NCI-H1930 (cell line): ENCODE measurements at regions not wholly inside any gene's neighbourhood (a gene's known extent, or its start where the extent isn't known, plus 50 kb on each side); places are given as distances from the start of the nearest gene placed in this dataset.

ENCODE experiments used
- DNase-seq, 2 experiments: peaks; one replicate each; lab custom pipeline; 2025; lab: John Stamatoyannopoulos, UW

DNA sequence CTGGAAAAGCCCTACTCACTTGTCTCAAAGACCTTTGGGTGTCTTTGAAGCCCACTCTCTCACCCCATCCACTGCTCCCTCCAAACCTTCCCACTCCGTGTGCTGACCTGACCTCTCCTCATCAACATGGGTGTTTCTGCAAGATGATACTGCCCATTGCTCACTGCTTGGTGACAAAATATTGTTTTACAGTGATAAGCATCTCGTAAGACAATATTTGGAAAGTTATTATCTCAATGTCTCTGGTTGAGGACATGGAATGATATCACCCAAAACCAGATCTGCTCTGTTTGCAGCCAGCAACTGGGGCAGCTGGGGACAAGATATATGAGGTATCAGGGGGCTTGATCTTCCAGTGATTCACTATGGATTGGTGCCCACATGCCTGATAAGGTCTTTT is 195.8 kb downstream of the SALL1 start:
- no peak for DNase-seq

DNA sequence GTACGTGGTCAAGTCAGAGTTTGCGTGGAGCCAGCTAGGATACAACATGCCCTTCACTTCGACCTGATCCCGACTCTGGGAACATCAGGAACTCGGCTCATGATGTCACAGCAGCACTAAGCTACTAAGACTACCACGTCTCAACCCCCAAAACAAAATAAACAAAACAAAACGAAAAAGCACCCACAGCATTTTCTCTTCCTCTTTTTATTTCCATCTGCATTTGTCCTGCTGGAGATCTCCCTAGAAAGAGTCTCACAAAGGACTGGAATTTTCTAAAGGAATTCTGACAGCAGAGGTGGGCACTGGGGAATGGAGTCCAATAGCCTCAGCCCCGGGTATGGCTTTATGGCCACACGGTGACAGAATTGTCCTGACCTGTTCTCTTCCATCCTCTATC is 196.6 kb downstream of the SALL1 start:
- no peak for DNase-seq

DNA sequence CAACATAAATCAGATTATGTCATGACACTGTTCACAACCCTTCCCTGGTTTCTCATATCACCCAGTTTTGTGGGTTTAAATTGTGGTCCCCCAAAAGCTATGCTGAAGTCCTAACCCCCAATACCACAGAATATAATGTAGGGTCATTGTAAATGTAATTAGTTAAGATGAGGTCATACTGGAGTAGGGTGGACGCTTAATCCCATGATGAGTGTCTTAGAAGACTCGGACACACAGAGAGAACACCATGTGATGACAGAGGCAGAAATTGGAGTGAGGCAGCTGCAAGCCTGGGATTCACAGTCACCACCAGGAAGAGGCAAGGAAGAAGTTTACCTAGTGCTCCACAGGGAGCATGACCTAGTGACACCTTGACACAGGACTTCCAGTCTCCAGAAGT is 197.8 kb downstream of the SALL1 start:
- DNase-seq = no peak

DNA sequence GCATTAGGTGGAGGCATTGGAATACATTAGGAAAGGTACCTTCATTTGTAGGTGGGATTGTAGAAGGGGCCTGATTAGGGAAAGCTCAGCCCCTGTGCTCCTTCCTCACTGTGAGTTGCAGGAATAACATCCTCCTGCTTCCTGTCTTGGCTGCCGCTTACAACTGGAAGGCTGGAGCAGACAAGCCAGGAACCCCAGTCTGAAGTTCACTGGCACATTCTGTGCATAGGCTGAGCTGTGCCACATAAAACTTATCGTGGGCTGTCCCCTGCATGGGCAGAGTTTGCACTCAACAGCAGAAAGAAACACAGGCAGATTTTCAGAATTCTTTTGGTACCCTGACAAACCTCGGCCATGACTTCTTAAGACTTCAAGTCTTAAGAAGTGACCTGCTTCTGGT is 200.1 kb downstream of the SALL1 start:
- DNase-seq = no peak

DNA sequence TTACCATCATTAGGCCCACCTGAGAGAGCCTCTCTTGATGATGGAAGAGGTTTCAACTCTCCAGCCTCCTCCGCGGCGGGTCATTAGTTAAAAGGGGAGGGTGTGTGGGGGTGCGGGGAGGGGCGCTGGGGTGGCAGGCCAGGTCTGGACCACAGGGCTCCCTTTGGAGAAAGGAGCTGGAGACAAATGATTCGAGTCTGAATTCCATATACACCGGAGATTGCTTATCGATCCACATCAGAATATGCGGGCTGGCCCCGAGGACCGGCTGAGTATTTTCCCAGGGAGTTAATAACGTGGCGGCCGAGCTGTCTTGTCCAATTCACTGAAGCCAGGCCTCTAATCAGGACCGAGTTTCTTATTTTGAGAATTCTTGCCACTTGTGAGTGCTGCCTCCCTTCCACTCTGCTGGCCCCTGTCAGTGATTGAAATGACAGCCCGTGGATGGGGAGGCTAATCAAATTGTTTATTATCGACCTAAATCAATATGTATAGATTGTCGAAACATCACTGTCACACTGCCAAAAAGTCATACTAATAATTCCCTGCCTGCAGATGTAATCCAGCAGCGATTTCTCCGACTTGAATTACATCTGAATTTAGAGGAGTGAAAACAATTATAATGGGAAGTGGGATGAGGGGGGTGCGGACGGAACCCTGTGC is 202.7 kb downstream of the SALL1 start:
- no peak for DNase-seq

DNA sequence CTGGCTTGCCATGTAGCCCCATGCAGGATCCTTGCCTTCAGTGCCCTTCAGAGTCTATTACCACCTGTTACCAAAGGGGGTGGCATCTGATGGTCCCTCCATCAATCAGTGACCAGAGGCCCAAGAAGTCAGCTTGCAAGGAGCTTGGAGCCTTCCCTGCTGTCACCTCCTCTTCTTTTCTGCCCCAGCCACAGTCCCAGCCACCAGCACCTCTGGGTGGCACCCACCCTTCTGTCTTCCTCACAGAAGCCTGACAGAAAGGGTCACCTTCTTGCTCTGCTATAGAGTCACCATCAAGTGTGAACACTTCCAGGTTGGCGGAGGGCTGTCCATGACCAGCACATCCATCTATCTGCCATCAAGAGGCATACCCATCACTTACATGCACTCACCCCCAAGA is 203.2 kb downstream of the SALL1 start:
- DNase-seq = no peak

DNA sequence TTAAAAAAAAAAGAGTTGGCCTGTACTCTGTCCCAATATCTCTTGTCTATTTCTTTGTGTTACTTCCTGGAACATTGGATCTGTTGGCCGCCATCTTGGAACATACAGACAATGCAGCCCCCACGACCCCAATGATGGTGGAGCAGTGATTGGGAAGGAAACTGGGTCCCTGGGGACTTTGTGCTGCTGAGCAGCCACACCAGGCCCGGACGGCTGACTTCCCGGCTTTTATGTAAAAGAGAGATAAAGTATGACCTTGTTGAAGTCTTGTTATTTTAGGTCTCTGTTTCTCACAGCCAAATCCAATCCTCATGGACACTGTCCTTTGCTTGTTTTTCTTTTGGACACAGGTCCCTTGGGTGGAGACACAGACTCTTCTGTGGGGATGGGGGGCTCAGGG is 204.5 kb downstream of the SALL1 start:
- no peak for DNase-seq

DNA sequence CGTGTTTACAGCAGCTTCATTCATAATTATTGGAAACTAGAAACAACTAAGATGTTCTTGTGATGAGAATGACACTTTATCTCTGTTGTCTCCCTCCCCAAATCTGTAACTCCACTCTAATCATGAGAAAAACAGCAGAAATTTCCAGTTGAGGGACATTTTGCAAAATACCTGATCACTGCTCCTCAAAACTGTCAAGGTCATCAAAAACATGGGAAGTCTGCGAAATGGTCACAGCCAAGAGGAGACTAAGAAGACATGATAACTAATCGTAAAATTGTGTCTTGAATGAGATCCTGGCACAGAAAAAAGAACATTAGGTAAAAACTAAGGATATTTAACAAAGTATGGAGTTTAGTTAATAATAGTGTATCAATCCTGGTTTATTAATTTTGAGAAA is 204.2 kb downstream of the CYLD start:
- DNase-seq = no peak

DNA sequence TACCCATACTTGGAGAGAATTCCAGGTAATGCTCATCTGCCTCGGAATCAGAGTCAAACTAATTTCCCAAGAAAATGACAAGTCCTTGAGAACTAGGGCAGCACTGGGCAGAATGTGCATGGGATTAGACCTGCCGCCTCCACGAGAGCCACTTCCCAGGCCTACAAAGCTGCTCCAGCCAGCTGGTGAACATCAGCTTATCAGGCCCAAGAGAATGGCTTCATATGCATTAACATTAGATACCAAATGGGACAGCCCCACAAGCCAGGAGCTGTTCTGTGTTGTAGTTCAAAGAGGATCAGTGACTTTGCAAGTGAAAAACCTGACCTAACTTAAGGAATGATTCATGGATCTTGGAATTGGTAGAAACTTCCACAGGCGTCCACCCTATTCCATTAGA is 203.3 kb downstream of the CYLD start:
- DNase-seq = no peak

DNA sequence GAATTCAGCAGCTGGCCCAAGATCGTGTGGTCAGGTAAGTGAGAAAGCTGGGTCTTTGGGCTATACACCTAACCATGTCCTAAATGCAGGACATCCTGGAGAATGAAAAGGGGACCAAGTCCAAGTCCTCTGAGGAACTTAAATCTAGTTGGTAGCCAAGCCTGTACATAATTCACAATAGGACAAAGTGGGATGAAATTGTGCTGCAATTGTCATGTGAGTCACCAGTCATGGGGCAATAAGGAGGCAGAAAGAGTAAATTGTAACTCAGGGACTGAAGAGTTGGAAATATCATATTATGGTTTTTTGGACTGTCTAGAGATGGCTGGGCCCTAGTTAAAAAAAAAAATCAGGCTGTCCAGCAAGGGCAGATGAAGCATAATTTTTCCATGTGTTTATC is 202.6 kb downstream of the CYLD start:
- no peak for DNase-seq

DNA sequence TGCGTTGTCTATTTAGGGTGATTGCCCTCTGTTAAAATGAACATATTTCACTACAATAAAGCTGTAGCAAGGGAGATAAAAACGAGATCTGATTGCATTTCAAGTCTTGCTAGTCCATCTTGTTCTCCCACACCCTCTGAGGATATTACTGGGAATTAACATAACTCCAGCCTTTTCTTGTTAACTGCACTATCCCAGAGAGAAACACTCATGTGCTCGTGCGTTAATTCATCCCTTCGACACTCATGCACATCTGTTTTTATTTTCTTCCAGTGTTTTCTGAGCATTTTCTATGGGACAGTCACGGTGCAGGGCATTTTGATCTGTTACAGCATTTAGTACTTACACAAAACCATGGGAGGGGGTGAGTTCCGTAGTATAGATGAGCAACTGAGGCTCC is 202.1 kb downstream of the CYLD start:
- no peak for DNase-seq

DNA sequence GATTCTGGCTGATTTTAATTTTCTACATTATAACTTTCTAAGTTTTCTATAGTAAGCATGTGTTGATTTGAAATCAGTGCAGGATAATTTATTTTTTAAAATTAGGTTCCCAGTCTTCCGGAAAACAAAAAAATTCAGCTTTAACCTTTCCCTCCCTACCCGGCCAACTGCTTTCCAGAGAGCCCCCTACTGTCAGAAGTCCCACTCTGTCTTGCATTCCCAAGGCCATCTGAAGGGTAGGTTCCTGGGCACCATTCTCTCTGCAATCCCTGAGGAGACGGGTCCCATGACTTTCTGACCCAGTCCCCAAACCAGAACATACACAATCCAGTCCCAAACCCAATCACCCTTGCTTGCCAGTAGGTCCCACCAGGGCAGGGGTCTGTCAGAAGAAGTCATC is 200.3 kb downstream of the CYLD start:
- DNase-seq = no peak

DNA sequence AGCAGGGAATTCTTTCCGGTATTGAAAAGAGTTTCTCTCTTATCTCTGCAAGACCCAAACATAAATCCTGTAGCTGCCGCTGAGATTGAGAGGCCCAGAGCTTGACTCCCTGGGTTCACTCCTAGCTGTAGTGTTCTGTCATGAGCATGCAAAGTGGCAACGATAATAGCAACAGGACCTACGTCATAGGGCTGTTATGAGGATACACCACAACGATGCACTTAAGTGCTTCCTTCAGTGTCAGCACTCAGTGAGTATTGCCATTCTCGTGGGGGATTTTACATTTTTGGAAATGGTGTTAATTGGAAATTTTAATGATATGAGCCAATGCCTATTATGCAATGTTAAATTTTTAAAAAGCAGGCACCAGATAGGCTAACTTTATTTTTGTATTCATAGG is 199.8 kb downstream of the CYLD start:
- no peak for DNase-seq

DNA sequence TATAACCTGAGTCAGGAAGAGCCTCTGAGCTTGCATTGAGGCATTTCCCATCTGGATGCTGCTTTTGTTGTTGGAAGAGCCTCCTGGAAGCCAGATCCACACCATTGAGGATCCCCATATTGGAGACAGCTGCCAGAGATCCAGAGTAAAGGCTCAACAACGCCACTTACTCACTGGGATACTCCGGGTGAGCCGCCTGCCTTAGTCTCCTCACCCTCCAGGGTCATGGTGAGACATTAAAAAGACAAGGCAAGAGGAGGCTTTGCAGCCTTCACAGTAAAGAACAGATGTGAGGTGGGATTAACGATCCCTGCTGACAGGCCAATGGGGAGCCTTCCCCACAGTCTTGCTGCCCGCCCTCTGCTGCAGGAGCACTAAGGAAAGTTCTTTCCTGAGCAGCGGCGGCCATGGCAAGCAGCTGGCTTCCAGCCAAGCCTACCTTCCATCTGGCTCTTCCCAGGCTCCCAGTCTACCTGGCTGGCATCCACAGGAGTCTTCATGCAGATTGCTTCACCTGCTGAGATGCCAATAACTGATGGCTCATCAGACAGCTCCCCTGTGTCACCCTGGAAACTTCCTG is 198.5 kb downstream of the CYLD start:
- DNase-seq = no peak

DNA sequence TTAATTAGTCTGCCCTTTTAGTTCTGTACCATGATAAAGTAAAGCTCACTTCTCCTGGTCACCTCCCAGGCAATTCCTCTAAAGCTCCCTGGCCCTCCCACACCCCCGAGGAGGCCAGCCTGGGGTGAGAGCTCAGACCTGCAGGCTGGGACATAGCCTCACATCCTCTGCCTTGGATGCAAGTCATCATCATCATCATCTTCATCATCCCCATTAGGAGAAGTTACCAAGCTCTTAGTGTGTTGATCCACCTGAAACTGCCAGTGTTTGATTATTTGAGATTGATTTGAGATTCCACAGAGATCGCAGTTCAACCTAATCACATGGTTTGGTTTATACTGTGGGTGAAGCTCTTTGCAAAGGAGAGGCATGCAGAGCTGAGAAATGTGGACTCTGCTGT is 197.5 kb downstream of the CYLD start:
- no peak for DNase-seq

DNA sequence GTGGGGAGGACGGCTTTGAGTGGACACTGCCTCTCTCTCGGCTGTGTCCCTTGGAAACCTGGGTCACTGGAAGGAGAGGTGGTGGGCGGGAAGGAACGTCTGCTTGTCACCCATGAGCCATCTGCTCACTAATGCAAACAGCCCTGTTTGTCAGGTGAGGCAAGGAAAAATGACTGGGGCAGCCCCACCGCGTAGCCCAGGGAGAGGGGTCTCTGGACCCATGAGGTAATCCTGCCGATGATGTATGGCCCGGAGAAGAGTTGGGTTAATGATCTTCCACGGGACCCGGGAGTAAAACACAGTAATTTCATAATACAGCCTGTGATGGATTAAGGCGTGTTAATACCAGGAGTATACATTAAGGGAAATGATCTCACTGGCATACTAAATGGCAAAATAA is 197.0 kb downstream of the CYLD start:
- no peak for DNase-seq

DNA sequence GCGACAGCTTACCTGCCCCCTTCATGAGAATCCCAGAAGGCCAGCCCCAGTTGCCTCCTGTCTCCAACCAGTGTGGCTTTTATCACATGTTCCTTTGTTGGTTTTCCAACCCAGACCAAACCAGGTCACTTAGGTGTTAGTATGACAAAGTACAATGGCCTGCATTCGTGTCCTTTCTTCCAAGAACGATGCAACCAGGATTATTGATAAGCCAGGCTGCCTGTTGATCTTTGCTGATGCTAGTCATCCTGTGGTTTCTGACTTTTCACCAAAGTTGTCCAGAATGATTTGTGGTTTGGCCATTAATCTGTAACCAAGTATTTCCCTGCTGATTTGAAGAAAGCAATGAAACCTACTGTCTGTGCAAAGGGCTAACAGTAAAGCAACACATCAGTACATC is 191.4 kb downstream of the CYLD start:
- no peak for DNase-seq

DNA sequence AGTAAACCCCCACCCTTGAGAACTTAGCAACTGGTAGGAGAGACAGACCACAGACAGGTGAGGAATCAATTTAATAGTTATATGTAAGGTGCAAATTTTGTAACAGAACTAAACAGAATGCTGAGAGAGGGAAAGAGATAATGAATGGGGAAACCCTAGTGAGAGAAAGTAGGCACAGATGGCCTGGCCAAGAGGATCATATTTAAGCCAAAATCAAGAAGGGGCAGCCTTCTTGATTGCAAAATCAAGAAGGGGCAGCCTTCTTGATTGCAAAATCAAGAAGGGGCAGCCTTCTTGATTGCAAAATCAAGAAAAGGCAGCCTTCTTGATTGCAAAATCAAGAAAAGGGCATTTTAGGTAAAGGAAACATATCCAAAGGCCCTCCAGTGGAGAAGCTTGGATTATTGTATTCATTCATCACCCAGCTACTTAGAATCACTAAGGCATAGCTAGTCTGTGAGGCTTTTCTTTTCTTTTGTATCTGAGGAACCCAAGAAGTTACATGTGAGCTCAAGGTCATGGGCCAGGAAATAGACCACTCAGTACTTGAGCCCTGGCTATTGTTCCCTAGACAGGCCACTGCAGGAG is 190.6 kb downstream of the CYLD start:
- DNase-seq = no peak

DNA sequence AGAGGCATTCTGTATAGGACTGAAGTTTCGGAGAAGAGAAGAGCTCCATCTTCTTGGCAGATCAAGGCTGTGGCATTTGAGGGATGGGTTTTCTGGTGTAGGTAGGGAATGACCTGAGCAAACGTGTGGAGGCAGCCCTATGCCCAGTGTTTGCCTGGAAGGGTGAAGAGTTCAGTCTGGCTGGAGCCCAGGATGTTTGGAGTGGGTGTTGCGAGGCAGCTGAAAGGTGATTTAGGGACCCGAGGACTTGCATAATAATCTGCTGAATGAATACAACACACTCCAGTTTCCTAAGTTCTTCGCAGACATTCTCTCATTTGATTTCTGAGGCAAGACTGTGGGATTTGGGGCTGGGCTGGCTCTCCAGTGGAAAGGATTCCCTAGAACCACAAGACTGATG is 186.2 kb downstream of the CYLD start:
- DNase-seq = no peak

DNA sequence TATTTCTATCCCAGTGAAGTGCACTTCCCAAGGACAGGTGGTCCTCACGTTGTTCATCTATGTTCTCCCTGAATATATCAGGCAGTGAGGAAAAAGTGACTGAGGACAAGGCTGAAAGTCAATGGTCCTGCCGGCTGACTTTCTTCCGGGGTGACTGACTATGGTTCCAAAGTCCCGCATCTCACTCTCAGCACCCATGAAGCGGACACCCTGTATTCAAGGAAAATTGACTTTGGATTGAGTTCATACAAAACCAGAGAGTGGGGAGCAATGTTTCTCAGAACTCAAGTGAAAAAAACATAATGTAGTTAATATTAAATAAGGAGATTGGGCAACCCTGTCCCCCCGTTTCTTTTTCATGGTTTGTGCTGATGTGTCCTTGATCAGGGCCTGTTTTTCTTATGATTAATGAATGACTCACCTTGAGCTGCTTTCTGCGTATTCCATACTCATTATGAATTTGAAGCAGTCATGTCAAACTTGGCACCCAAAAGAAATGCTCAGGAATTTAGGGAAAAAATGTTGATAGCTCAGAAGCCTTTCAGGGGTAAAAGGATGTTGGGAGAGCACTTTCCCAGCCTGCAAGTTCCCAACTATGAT is 184.0 kb downstream of the CYLD start:
- no peak for DNase-seq

DNA sequence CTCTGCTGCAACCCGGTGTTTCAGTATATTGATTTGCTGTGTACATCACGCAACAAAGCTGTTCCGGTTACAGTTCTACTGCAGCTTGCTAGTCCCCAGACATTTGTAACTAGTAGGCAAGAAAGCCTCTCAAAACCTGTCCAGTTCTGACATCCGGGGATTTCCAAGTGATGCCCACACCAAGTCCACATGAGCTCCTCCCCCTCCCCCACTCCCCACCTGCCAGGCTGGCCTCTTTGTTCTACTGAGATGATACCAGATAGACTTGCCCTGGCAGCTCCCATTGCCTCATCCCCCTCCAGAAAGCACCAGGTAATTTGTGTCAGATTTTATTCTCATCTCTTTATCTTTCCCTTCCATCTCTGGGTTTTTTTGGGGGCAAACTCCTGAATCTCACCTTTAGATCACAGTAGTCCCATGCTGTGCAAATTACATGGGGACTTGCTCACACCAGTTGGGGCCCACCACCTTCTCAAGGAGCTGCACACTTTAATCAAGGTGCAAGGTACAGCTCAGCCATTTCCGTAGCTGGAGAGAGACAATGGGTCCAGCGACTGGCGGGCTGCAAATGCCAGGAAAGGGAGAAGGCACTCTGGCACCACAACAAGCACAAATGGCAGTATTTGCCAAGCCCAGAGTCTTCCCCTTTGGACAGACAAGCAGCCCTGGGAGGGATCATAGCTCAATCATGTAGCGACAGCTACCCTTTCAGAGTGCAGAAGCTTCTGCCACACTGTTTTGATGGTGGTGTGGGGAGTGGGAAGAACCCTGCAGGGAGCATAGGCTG is 183.1 kb downstream of the CYLD start:
- DNase-seq = no peak

DNA sequence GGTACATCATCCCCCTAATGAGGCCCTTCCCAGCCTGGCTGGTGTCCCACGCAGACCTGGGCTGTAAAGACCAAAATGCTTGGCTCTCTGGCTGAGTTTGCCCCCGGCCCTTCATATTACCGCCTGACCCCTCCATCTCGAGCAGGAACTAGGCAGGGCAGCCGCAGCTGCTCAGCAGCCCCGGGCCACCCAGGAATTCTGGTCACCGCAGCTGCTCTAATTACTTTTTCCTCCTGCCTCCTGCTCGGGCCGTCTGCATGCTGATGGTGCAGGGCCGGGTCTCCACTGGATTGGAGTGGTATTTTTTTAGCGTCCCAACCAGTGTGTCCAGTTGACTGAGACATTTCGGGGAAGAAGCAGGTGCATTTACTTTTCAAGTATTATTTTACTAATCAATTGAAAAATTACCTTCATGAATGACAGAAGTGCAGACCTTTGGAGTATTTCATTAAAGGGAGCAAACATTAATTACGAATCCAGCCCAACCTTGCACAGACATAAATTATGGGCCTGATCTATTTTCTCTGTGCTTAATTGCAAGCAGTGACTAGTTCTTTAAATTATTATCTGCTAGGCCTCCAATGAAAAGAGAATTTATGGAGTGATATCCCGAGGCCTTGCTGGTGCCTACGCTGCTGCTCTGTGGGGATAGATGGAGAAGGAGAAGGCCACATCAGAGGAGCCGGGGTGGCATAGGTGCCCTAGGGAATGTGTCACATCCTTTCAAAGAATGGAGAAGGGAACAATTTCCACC is 176.2 kb downstream of the CYLD start:
- DNase-seq = no peak
